Chondrocyte (in vitro differentiated cells): ENCODE measurements at regions not wholly inside any gene's neighbourhood (a gene's known extent, or its start where the extent isn't known, plus 50 kb on each side); places are given as distances from the start of the nearest gene placed in this dataset.
A peak's percentile ranks its signal among the peaks of the same experiment; 100 is the strongest.
"Not testable (repeated sequence)": the region's sequence is repeated elsewhere in the genome, so short reads cannot be mapped to it uniquely, and the experiment has no call there.

ENCODE experiments used
- DNase-seq: peaks from one replicate; pipeline ENCODE4 v3.0.0; 2021; ENCODE audit warnings: mixed read lengths, low spot score
- H3K27ac Mint-ChIP-seq: one replicate; pipeline ENCODE4 v1.8.0; 2021; ENCODE audit warnings: mild to moderate bottlenecking, moderate library complexity, mixed read lengths; ENCODE audit not compliant: unreplicated experiment
- H3K27me3 Mint-ChIP-seq: 2 replicates; pipeline ENCODE4 v1.8.0; 2021; ENCODE audit warnings: low read depth, mixed read lengths
- H3K36me3 Mint-ChIP-seq: 2 replicates; pipeline ENCODE4 v1.8.0; 2021; ENCODE audit warnings: low read depth, mixed read lengths
- H3K4me1 Mint-ChIP-seq: 2 replicates; pipeline ENCODE4 v1.8.0; 2021; ENCODE audit warnings: low read depth, mild to moderate bottlenecking, mixed read lengths
- H3K4me3 Mint-ChIP-seq: one replicate; pipeline ENCODE4 v1.8.0; 2021; ENCODE audit warnings: mild to moderate bottlenecking, moderate library complexity, mixed read lengths; ENCODE audit not compliant: unreplicated experiment
- H3K9me3 Mint-ChIP-seq: 2 replicates; pipeline ENCODE4 v1.8.0; 2021; ENCODE audit warnings: low read depth, mixed read lengths
- TF ChIP-seq, protein P1 (sequence below): fragments of 200-600 bp; sonication (generic); IDR thresholded peaks from 2 replicates; pipeline ENCODE4 v1.5.0; 2021; ENCODE audit warnings: antibody characterized with exemption, mild to moderate bottlenecking, moderate library complexity

DNA sequence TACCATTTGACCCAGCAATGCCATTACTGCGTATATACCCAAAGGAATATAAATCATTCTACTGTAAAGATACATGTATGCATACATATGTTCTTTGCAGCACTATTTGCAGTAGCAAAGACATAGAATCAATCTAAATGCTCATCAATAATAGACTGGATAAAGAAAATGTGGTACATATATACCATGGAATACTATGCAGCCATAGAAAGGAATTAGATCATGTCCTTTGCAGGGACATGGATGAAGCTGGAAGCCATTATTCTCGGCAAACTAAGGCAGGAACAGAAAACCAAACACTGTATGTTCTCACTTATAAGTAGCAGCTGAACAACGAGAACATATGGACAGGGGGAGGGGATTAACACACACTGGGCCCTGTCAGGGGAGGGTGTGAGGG is 54.8 kb upstream of the ZNF30 start:
- H3K27ac Mint-ChIP-seq, H3K4me3 Mint-ChIP-seq, H3K36me3 Mint-ChIP-seq, H3K27me3 Mint-ChIP-seq, DNase-seq, H3K4me1 Mint-ChIP-seq: not testable (repeated sequence)
- peaks cover 17% of the 10 kb centered on the region for H3K9me3 Mint-ChIP-seq

DNA sequence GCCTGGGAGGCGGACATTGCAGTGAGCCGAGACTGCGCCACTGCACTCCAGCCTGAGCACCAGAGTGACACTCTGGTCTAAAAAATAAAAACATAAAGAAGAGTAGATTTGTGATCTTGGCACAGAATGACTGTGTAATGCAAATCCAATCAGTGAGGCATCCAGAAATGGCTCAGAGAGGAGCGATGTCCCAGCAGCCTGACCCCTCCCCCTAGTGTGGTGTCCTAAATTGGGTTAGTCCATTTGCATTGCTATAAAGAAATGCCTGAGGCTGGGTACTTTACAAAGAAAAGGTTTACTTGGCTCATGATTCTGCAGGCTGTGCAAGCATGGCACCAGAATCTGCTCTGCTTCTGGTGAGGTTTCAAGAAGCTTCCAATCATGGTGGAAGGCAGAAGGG is 59.1 kb upstream of the ZNF30 start:
- no peaks in the 10 kb centered on the region for H3K27me3 Mint-ChIP-seq
- TF ChIP-seq, protein P1, sequence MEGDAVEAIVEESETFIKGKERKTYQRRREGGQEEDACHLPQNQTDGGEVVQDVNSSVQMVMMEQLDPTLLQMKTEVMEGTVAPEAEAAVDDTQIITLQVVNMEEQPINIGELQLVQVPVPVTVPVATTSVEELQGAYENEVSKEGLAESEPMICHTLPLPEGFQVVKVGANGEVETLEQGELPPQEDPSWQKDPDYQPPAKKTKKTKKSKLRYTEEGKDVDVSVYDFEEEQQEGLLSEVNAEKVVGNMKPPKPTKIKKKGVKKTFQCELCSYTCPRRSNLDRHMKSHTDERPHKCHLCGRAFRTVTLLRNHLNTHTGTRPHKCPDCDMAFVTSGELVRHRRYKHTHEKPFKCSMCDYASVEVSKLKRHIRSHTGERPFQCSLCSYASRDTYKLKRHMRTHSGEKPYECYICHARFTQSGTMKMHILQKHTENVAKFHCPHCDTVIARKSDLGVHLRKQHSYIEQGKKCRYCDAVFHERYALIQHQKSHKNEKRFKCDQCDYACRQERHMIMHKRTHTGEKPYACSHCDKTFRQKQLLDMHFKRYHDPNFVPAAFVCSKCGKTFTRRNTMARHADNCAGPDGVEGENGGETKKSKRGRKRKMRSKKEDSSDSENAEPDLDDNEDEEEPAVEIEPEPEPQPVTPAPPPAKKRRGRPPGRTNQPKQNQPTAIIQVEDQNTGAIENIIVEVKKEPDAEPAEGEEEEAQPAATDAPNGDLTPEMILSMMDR, result no peak
- no peak overlapping the region for H3K27ac Mint-ChIP-seq
- H3K4me3 Mint-ChIP-seq, result no peak overlapping the region
- H3K9me3 Mint-ChIP-seq, result peaks cover 11% of the 10 kb centered on the region
- no peaks in the 10 kb centered on the region for H3K4me1 Mint-ChIP-seq
- DNase-seq, result no peak
- no peaks in the 10 kb centered on the region for H3K36me3 Mint-ChIP-seq

DNA sequence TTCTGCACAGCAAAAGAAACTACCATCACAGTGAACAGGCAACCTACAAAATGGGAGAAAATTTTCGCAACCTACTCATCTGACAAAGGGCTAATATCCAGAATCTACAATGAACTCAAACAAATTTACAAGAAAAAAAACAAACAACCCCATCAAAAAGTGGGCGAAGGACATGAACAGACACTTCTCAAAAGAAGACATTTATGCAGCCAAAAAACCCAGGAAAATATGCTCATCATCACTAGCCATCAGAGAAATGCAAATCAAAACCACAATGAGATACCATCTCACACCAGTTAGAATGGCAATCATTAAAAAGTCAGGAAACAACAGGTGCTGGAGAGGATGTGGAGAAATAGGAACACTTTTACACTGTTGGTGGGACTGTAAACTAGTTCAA is 61.5 kb upstream of the ZNF30 start:
- not testable (repeated sequence) for DNase-seq, H3K9me3 Mint-ChIP-seq, H3K27ac Mint-ChIP-seq, H3K4me1 Mint-ChIP-seq, H3K36me3 Mint-ChIP-seq, H3K27me3 Mint-ChIP-seq, H3K4me3 Mint-ChIP-seq

DNA sequence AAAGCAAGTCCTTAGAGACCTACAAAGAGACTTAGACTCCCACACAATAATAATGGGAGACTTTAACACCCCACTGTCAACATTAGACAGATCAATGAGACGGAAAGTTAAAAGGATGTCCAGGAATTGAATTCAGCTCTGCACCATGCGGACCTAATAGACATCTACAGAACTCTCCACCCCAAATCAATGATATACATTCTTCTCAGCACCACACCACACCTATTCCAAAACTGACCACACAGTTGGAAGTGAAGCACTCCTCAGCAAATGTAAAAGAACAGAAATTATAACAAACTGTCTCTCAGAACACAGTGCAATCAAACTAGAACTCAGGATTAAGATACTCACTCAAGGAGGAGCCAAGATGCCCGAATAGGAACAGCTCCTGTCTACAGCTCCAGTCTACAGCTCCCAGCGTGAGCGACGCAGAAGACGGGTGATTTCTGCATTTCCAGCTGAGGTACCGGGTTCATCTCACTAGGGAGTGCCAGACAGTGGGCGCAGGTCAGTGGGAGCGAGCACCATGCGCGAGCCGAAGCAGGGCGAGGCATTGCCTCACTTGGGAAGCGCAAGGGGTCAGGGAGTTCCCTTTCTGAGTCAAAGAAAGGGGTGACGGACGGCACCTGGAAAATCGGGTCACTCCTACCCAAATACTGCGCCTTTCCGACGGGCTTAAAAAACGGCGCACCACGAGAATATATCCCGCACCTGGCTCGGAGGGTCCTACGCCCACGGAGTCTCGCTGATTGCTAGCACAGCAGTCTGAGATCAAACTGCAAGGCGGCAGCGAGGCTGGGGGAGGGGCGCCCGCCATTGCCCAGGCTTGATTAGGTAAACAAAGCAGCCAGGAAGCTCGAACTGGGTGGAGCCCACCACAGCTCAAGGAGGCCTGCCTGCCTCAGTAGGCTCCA is 66.6 kb upstream of the ZNF30 start:
- Mint-ChIP-seq H3K9me3 (peaks cover 28% of the 10 kb centered on the region), H3K4me3 (peak overlapping the region; percentile 11)
- H3K36me3 Mint-ChIP-seq, H3K27me3 Mint-ChIP-seq, DNase-seq, H3K27ac Mint-ChIP-seq, H3K4me1 Mint-ChIP-seq: not testable (repeated sequence)

DNA sequence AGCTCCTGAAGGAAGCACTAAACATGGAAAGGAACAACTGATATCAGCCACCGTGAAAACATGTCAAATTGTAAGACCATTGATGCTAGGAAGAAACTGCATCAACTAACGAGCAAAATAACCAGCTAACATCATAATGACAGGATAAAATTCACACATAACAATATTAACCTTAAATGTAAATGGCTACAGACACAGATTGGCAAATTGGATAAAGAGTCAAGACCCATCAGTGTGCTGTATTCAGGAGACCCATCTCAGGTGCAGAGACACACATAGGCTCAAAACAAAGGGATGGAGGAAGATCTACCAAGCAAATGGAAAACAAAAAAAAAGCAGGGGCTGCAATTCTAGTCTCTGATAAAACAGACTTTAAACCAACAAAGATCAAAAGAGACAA is 67.4 kb upstream of the ZNF30 start:
- H3K4me3 Mint-ChIP-seq, H3K4me1 Mint-ChIP-seq, H3K27ac Mint-ChIP-seq, H3K27me3 Mint-ChIP-seq, DNase-seq, H3K36me3 Mint-ChIP-seq: not testable (repeated sequence)
- peaks cover 28% of the 10 kb centered on the region for H3K9me3 Mint-ChIP-seq

DNA sequence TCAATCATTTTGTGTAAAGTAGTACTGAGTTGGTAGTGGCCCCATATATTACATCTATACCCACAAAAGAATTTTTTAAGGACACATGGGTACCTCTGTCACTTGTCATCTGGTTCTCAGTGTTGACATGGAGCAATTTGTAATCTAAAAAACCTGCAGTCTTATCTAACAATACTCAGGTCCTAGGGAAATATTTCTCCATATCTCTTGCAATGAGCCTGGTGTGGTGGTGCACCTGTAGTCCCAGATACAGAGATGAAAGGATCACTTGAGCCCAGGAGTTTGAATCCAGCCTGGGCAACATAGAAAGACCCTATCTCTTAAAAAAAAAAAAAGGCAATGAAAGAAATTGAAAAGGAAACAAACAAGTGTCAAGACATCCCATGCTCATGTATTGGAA is 70.7 kb upstream of the ZNF30 start:
- DNase-seq, result no peak
- Mint-ChIP-seq H3K4me3 (no peak overlapping the region), H3K27me3 (peaks cover 10% of the 10 kb centered on the region), H3K27ac (no peak overlapping the region), H3K36me3 (peaks cover 2% of the 10 kb centered on the region), H3K9me3 (peaks cover 30% of the 10 kb centered on the region), H3K4me1 (no peaks in the 10 kb centered on the region)
- TF ChIP-seq, protein P1, result no peak

DNA sequence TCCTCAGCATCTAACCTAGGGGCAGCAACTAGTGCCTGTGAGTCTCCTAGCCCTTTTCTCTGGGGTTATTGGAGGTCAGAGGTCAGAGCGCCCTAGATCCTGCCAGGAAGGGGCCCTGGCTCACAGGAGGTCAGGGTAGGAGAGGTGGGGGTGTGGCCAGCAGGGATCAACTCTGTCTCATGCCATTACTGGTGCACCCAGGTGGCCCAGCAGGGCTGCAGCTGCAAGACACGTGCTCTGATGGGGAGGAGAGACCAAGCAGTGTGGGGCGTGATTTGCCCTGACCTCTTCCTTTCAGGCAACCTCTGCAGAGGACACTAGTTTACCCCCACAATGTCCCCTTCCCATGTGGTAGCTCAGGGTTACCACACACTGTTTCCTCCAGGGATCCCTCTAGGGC is 73.3 kb upstream of the ZNF30 start:
- Mint-ChIP-seq H3K27ac (no peak overlapping the region), H3K9me3 (peaks cover 26% of the 10 kb centered on the region), H3K36me3 (no peaks in the 10 kb centered on the region), H3K27me3 (no peaks in the 10 kb centered on the region), H3K4me3 (no peak overlapping the region), H3K4me1 (no peaks in the 10 kb centered on the region)
- DNase-seq, result no peak
- TF ChIP-seq, protein P1, result no peak
